Smooth muscle cell (in vitro differentiated cells): ENCODE measurements at regions not wholly inside any gene's neighbourhood (a gene's known extent, or its start where the extent isn't known, plus 50 kb on each side); places are given as distances from the start of the nearest gene placed in this dataset.

ENCODE experiments used
- DNase-seq: peaks from one replicate; lab custom pipeline; 2025; ENCODE audit not compliant: unreplicated experiment; lab: John Stamatoyannopoulos, UW
- H2AFZ ChIP-seq: fragments of 200-600 bp; sonication (generic); 2 replicates; pipeline ENCODE4 v1.6.0; 2016; ENCODE audit warnings: antibody characterized with exemption, low read depth, mild to moderate bottlenecking
- H3F3A ChIP-seq: fragments of 200-600 bp; sonication (generic); 2 replicates; pipeline ENCODE4 v1.6.0; 2017; ENCODE audit warnings: antibody characterized with exemption, low read depth
- H3K27ac ChIP-seq: fragments of 200-600 bp; sonication (generic); 2 replicates; pipeline ENCODE4 v1.5.1; 2016; ENCODE audit warnings: low read depth, mild to moderate bottlenecking
- H3K27me3 ChIP-seq: fragments of 200-600 bp; sonication (generic); 2 replicates; pipeline ENCODE4 v1.6.1; 2016; ENCODE audit warnings: low read depth, mild to moderate bottlenecking
- H3K36me3 ChIP-seq: fragments of 200-600 bp; sonication (generic); 2 replicates; pipeline ENCODE4 v1.5.1; 2016; ENCODE audit warnings: low read depth
- H3K4me1 ChIP-seq: fragments of 200-600 bp; sonication (generic); 2 replicates; pipeline ENCODE4 v1.5.1; 2016; ENCODE audit warnings: low read depth
- H3K4me2 ChIP-seq: fragments of 200-600 bp; sonication (generic); 2 replicates; pipeline ENCODE4 v1.6.0; 2016; ENCODE audit warnings: mild to moderate bottlenecking
- H3K4me3 ChIP-seq: fragments of 200-600 bp; sonication (generic); 2 replicates; pipeline ENCODE4 v1.5.1; 2016; ENCODE audit warnings: mild to moderate bottlenecking
- H3K79me2 ChIP-seq: fragments of 200-600 bp; sonication (generic); 2 replicates; pipeline ENCODE4 v1.6.0; 2016; ENCODE audit warnings: low read depth, mild to moderate bottlenecking
- H3K9ac ChIP-seq: fragments of 200-600 bp; sonication (generic); 2 replicates; pipeline ENCODE4 v1.6.0; 2016; ENCODE audit warnings: low read depth
- H3K9me3 ChIP-seq: fragments of 200-600 bp; sonication (generic); replicated peaks from 2 replicates; pipeline ENCODE4 v1.5.1; 2016; ENCODE audit warnings: low read depth
- H4K20me1 ChIP-seq: fragments of 200-600 bp; sonication (generic); 2 replicates; pipeline ENCODE4 v1.6.0; 2016; ENCODE audit warnings: low read depth
- WGBS: methylation state at CpG from one replicate; pipeline ENCODE4 v1.1.7; 2016; ENCODE audit warnings: low lambda C conversion rate; 5-methylcytosine and 5-hydroxymethylcytosine counted together
- TF ChIP-seq, protein P1 (sequence below): fragments of 200-600 bp; sonication (generic); IDR thresholded peaks from 2 replicates; pipeline ENCODE4 v1.5.1; 2017; ENCODE audit warnings: borderline replicate concordance, mild to moderate bottlenecking, antibody characterized with exemption; ENCODE audit not compliant: insufficient read depth, poor library complexity, severe bottlenecking

DNA sequence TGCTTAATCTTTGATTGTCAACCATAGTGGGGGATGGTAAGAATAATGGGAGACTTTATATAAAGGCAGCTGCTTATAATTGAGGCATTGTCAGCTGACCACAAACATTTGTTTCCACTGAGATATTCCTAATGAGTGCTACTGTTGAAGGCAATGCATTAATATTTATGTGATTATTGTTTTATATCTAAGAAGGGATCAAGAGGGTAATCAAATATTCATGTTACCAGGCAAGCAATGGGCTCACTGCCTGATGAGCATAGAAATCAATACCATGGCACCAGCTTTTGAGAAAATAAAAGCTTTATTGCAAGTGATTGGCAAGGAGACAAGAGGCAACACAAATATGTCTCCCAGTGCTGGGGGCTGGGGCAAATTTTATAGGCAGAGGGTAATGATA, 706.7 kb upstream of the ADAMTS5 start:
- H3K4me1 ChIP-seq = no peaks in the 10 kb centered on the region
- no peak overlapping the region for H2AFZ ChIP-seq

GRCh38 chr21:27671207-27671606, 704.3 kb upstream of the ADAMTS5 start:
- Histone ChIP-seq H4K20me1 (no peaks in the 10 kb centered on the region), H3K4me1 (no peaks in the 10 kb centered on the region), H2AFZ (no peak overlapping the region), H3K9me3 (no peaks in the 10 kb centered on the region), H3K27me3 (no peaks in the 10 kb centered on the region), H3K79me2 (no peaks in the 10 kb centered on the region), H3F3A (peaks cover 12% of the 10 kb centered on the region), H3K9ac (no peak overlapping the region), H3K4me3 (no peak overlapping the region), H3K36me3 (no peaks in the 10 kb centered on the region), H3K4me2 (no peak overlapping the region), H3K27ac (no peak overlapping the region)
- TF ChIP-seq, protein P1, sequence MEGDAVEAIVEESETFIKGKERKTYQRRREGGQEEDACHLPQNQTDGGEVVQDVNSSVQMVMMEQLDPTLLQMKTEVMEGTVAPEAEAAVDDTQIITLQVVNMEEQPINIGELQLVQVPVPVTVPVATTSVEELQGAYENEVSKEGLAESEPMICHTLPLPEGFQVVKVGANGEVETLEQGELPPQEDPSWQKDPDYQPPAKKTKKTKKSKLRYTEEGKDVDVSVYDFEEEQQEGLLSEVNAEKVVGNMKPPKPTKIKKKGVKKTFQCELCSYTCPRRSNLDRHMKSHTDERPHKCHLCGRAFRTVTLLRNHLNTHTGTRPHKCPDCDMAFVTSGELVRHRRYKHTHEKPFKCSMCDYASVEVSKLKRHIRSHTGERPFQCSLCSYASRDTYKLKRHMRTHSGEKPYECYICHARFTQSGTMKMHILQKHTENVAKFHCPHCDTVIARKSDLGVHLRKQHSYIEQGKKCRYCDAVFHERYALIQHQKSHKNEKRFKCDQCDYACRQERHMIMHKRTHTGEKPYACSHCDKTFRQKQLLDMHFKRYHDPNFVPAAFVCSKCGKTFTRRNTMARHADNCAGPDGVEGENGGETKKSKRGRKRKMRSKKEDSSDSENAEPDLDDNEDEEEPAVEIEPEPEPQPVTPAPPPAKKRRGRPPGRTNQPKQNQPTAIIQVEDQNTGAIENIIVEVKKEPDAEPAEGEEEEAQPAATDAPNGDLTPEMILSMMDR = no peak
- WGBS = 57% methylated on average over 1 of the region's 1 CpG
- DNase-seq = no peak

More for the DNA sequence above, 706.7 kb upstream of the ADAMTS5 start:
- H4K20me1 ChIP-seq = no peaks in the 10 kb centered on the region
- TF ChIP-seq, protein P1 = no peak
- DNase-seq = no peak
- no peak overlapping the region for H3K4me2 ChIP-seq
- no peaks in the 10 kb centered on the region for H3K79me2 ChIP-seq
- no peaks in the 10 kb centered on the region for H3K36me3 ChIP-seq
- no peaks in the 10 kb centered on the region for H3K9me3 ChIP-seq
- H3K4me3 ChIP-seq = no peak overlapping the region
- peak overlapping the region; percentile 97 for H3K27ac ChIP-seq
- H3F3A ChIP-seq = peaks cover 12% of the 10 kb centered on the region
- peak overlapping the region; percentile 62 for H3K9ac ChIP-seq
- no peaks in the 10 kb centered on the region for H3K27me3 ChIP-seq

GRCh38 chr21:27653481-27653880, 686.6 kb upstream of the ADAMTS5 start:
- Histone ChIP-seq H3K4me1 (peaks cover 3% of the 10 kb centered on the region), H3K4me3 (no peak overlapping the region), H3K9ac (no peak overlapping the region), H3F3A (peaks cover 4% of the 10 kb centered on the region), H3K9me3 (no peaks in the 10 kb centered on the region), H4K20me1 (no peaks in the 10 kb centered on the region), H2AFZ (no peak overlapping the region), H3K27me3 (no peaks in the 10 kb centered on the region), H3K79me2 (no peaks in the 10 kb centered on the region), H3K27ac (no peak overlapping the region), H3K36me3 (no peaks in the 10 kb centered on the region), H3K4me2 (no peak overlapping the region)
- DNase-seq = no peak
- TF ChIP-seq, protein P1 = no peak
- 76% methylated on average over 2 of the region's 2 CpGs for WGBS

GRCh38 chr21:27649762-27650161, 682.9 kb upstream of the ADAMTS5 start:
- 75% methylated on average over 3 of the region's 3 CpGs for WGBS
- H4K20me1 ChIP-seq = no peaks in the 10 kb centered on the region
- peak overlapping the region; percentile 100 for H3K27ac ChIP-seq
- peak overlapping the region; percentile 79 for H3K9ac ChIP-seq
- peaks cover 4% of the 10 kb centered on the region for H3F3A ChIP-seq
- no peaks in the 10 kb centered on the region for H3K36me3 ChIP-seq
- H3K27me3 ChIP-seq = no peaks in the 10 kb centered on the region
- H3K4me3 ChIP-seq = no peak overlapping the region
- H3K79me2 ChIP-seq = no peaks in the 10 kb centered on the region
- no peak overlapping the region for H2AFZ ChIP-seq
- TF ChIP-seq, protein P1 = no peak
- DNase-seq = no peak
- H3K4me1 ChIP-seq = peaks cover 9% of the 10 kb centered on the region
- H3K4me2 ChIP-seq = peak overlapping the region; percentile 2
- no peaks in the 10 kb centered on the region for H3K9me3 ChIP-seq
